ENCODE measurements at regions not wholly inside any gene's neighbourhood (a gene's known extent, or its start where the extent isn't known, plus 50 kb on each side); places are given as distances from the start of the nearest gene placed in this dataset.

DNA sequence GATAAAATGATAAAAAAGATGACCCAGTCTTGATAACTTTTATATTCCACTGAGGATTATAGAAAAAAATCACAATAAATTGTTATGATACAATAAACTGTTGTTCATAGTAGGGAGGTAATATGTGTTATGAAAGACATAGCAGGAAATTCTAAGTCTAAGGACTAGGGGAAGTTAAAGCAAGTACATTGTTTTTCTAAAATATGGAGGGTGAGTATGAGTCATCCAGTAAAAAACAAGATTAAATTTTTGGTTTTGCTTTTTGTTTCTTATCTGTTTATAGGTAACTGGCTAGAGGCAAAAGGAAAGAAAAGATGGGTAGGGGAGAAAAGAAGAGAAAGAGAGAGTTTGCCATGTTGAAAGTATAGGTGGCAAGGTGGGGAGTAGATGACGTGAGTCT is 188.4 kb downstream of the POLR1F start:
- TF ChIP-seq EZH2phosphoT487 (IDR thresholded peaks at IDR 0.05) (no peak), EZH2 (IDR thresholded peaks at IDR 0.05) (no peak), CTCF (IDR thresholded peaks at IDR 0.05) (no peak)
